H1 (cell line): ENCODE measurements at regions not wholly inside any gene's neighbourhood (a gene's known extent, or its start where the extent isn't known, plus 50 kb on each side); places are given as distances from the start of the nearest gene placed in this dataset.

Experiments
- CTCF ChIA-PET: fragments of 300-600 bp; sonication (Branson Sonifier 250); formaldehyde crosslinking; loops from one replicate; lab custom pipeline; 2021; ENCODE audit not compliant: partially characterized antibody; lab: Charles Lee
- POLR2A ChIA-PET: fragments of 300-600 bp; sonication (Branson Sonifier 250); formaldehyde crosslinking; loops from one replicate; lab custom pipeline; 2021; ENCODE audit warnings: inconsistent platforms; ENCODE audit not compliant: partially characterized antibody; lab: Charles Lee
- DNase-seq, 2 experiments: peaks; one replicate each; pipeline versions ENCODE4 v3.0.0 to v3.0.0-alpha.2; 2010 to 2022; ENCODE audit warnings: low spot score in 2 of 2, low read depth in 1 of 2, mixed read lengths in 1 of 2
- FAIRE-seq: peaks from 2 replicates; lab custom pipeline; 2011; peaks lifted over from hg19 to GRCh38; lab: Jason Lieb, UNC
- H2AFZ ChIP-seq: 2 replicates; pipeline ENCODE4 v1.8.1; 2012; ENCODE audit warnings: low read length, inconsistent platforms
- H2AK5ac ChIP-seq: 2 replicates; pipeline ENCODE4 v1.6.1; 2013; ENCODE audit warnings: low read depth, low read length
- H2BK120ac ChIP-seq: replicated peaks from 2 replicates; pipeline ENCODE3; 2013; ENCODE audit warnings: low read depth, low read length, inconsistent platforms
- H2BK12ac ChIP-seq: 2 replicates; pipeline ENCODE4 v1.6.1; 2013; ENCODE audit warnings: low read depth, low read length
- H2BK15ac ChIP-seq: 2 replicates; pipeline ENCODE4 v1.6.1; 2013; ENCODE audit warnings: low read length
- H2BK20ac ChIP-seq: 2 replicates; pipeline ENCODE4 v1.6.1; 2013; ENCODE audit warnings: low read length
- H2BK5ac ChIP-seq: 2 replicates; pipeline ENCODE4 v1.6.1; 2013; ENCODE audit warnings: low read depth, low read length
- H3K14ac ChIP-seq: 2 replicates; pipeline ENCODE4 v1.6.1; 2013; ENCODE audit warnings: inconsistent platforms; ENCODE audit not compliant: insufficient read length
- H3K18ac ChIP-seq: 2 replicates; pipeline ENCODE4 v1.6.1; 2013; ENCODE audit warnings: low read length; ENCODE audit errors: extremely low read depth
- H3K23ac ChIP-seq: 2 replicates; pipeline ENCODE4 v1.6.1; 2013; ENCODE audit warnings: inconsistent platforms; ENCODE audit not compliant: insufficient read length
- H3K23me2 ChIP-seq: 2 replicates; pipeline ENCODE4 v1.6.1; 2013; ENCODE audit warnings: low read depth, low read length
- H3K27ac ChIP-seq: 2 replicates; pipeline ENCODE4 v1.6.1; 2011; ENCODE audit warnings: low read depth, low read length, inconsistent platforms
- H3K27me3 ChIP-seq, 4 experiments: replicated peaks in 1 of 4; 1 replicate in 1 of 4; 2 replicates in 3 of 4; pipeline versions ENCODE4 v1.6.1 to v1.8.1; 2011 to 2013; ENCODE audit warnings: low read length in 3 of 4, mild to moderate bottlenecking in 3 of 4, inconsistent platforms in 2 of 4, mixed read lengths in 2 of 4, moderate library complexity in 1 of 4; ENCODE audit not compliant: control insufficient read depth in 3 of 4, insufficient read depth in 3 of 4; ENCODE audit errors: extremely low read depth in 1 of 4
- H3K36me3 ChIP-seq, 4 experiments: 2 replicates each; pipeline versions ENCODE4 v1.6.1 to v1.8.1; 2011 to 2013; ENCODE audit warnings: mild to moderate bottlenecking in 4 of 4, low read length in 3 of 4, moderate library complexity in 2 of 4, control low read depth in 1 of 4, inconsistent platforms in 1 of 4; ENCODE audit not compliant: insufficient read depth in 4 of 4, control insufficient read depth in 2 of 4
- H3K4ac ChIP-seq: replicated peaks from 2 replicates; pipeline ENCODE3; 2013; ENCODE audit warnings: low read length, low read depth, mixed read lengths, inconsistent platforms; ENCODE audit not compliant: insufficient read length
- H3K4me1 ChIP-seq, 4 experiments: replicated peaks in 1 of 4; 1 replicate in 1 of 4; 2 replicates in 3 of 4; pipeline versions ENCODE4 v1.6.1 to v1.8.1; 2011 to 2013; ENCODE audit warnings: low read length in 3 of 4, inconsistent platforms in 2 of 4, mixed read lengths in 1 of 4; ENCODE audit not compliant: insufficient read depth in 4 of 4, control insufficient read depth in 3 of 4
- H3K4me2 ChIP-seq, 2 experiments: 2 replicates each; pipeline versions ENCODE4 v1.6.1 to v1.8.1; 2011 to 2013; ENCODE audit warnings: low read depth in 2 of 2, low read length in 2 of 2, control low read depth in 1 of 2, inconsistent platforms in 1 of 2, mild to moderate bottlenecking in 1 of 2; ENCODE audit not compliant: insufficient read depth in 1 of 2
- H3K4me3 ChIP-seq, 4 experiments: fragments of 200-600, 300-600 bp in 1 of 4; sonication (generic), shearing (Covaris generic), sonication (Bioruptor Twin) in 1 of 4; 2 replicates each; pipeline versions ENCODE4 v1.5.1 to v1.8.1; 2011 to 2016; ENCODE audit warnings: low read length in 4 of 4, low read depth in 3 of 4, control low read depth in 2 of 4, inconsistent platforms in 2 of 4, mild to moderate bottlenecking in 2 of 4, mixed read lengths in 1 of 4, moderate library complexity in 1 of 4; ENCODE audit not compliant: insufficient read depth in 2 of 4; ENCODE audit errors: extremely low read depth in 1 of 4
- H3K56ac ChIP-seq: replicated peaks from 2 replicates; pipeline ENCODE3; 2013; ENCODE audit warnings: low read depth, mild to moderate bottlenecking, mixed read lengths, low read length, inconsistent platforms; ENCODE audit not compliant: insufficient read length
- H3K79me1 ChIP-seq: 2 replicates; pipeline ENCODE4 v1.6.1; 2013; ENCODE audit warnings: low read depth, low read length, control low read depth
- H3K79me2 ChIP-seq, 2 experiments: 2 replicates each; pipeline versions ENCODE4 v1.6.1 to v1.8.1; 2012 to 2013; ENCODE audit warnings: low read length in 2 of 2, mild to moderate bottlenecking in 2 of 2, inconsistent platforms in 1 of 2; ENCODE audit not compliant: insufficient read depth in 2 of 2, control insufficient read depth in 1 of 2
- H3K9ac ChIP-seq, 4 experiments: replicated peaks in 1 of 4; 1 replicate in 1 of 4; 2 replicates in 3 of 4; pipeline versions ENCODE4 v1.6.1 to v1.8.1; 2011 to 2013; ENCODE audit warnings: low read depth in 3 of 4, low read length in 3 of 4, control low read depth in 2 of 4, mild to moderate bottlenecking in 2 of 4, moderate library complexity in 2 of 4, inconsistent platforms in 1 of 4; ENCODE audit errors: extremely low read depth in 1 of 4
- H3K9me3 ChIP-seq, 2 experiments: 2 replicates each; pipeline versions ENCODE4 v1.6.1 to v1.8.1; 2012 to 2013; ENCODE audit warnings: mild to moderate bottlenecking in 2 of 2, moderate library complexity in 2 of 2, control low read depth in 1 of 2, inconsistent platforms in 1 of 2, low read depth in 1 of 2, low read length in 1 of 2, mixed read lengths in 1 of 2; ENCODE audit not compliant: insufficient read depth in 2 of 2
- H4K20me1 ChIP-seq, 2 experiments: replicated peaks in 1 of 2; 2 replicates each; pipeline versions ENCODE3 to v1.8.1; 2011 to 2013; ENCODE audit warnings: inconsistent platforms in 2 of 2, low read length in 2 of 2, mild to moderate bottlenecking in 1 of 2; ENCODE audit not compliant: insufficient read depth in 2 of 2, control insufficient read depth in 1 of 2
- H4K5ac ChIP-seq: 2 replicates; pipeline ENCODE4 v1.6.1; 2013; ENCODE audit warnings: low read length, low read depth, mixed read lengths, inconsistent platforms; ENCODE audit not compliant: insufficient read length
- H4K8ac ChIP-seq: 2 replicates; pipeline ENCODE4 v1.8.0; 2013; ENCODE audit warnings: mild to moderate bottlenecking, moderate library complexity, low read length, inconsistent platforms; ENCODE audit not compliant: insufficient read depth; ENCODE audit errors: extremely low read depth
- H4K91ac ChIP-seq: replicated peaks from 2 replicates; pipeline ENCODE3; 2013; ENCODE audit warnings: low read length, mixed read lengths, inconsistent platforms; ENCODE audit not compliant: insufficient read length
- CEBPB ChIP-seq: IDR thresholded peaks from 2 replicates; pipeline ENCODE4 v1.6.1; 2012; ENCODE audit warnings: low read depth, low read length
- CTBP2 ChIP-seq: IDR thresholded peaks from 2 replicates; pipeline ENCODE4 v1.7.0; 2011; ENCODE audit warnings: borderline replicate concordance, mild to moderate bottlenecking, moderate library complexity, mixed read lengths, low read length; ENCODE audit not compliant: insufficient read depth, insufficient read length
- EGR1 ChIP-seq: IDR thresholded peaks from 2 replicates; pipeline ENCODE4 v1.6.1; 2011; ENCODE audit warnings: low read depth, low read length, borderline replicate concordance
- GTF2F1 ChIP-seq: IDR thresholded peaks from 2 replicates; pipeline ENCODE4 v1.6.1; 2012; ENCODE audit warnings: low read depth, low read length, improper control_type of control experiment, borderline replicate concordance
- HDAC6 ChIP-seq: IDR thresholded peaks from one replicate; pipeline ENCODE4 v1.7.1; 2012; ENCODE audit warnings: low read depth, mild to moderate bottlenecking, inconsistent platforms, low read length, moderate library complexity
- KDM4A ChIP-seq: IDR thresholded peaks from one replicate; pipeline ENCODE4 v1.7.1; 2012; ENCODE audit warnings: low read depth, mild to moderate bottlenecking, moderate library complexity, low read length, inconsistent platforms; ENCODE audit not compliant: severe bottlenecking
- PHF8 ChIP-seq: fragments of 200-600 bp; sonication (generic); conservative IDR thresholded peaks from 2 replicates; pipeline ENCODE4 v1.7.1; 2012; ENCODE audit warnings: low read depth, mild to moderate bottlenecking, inconsistent platforms, low read length, moderate library complexity
- RAD21 ChIP-seq, 2 experiments: IDR thresholded peaks in 1 of 2; conservative IDR thresholded peaks in 1 of 2; 2 replicates each; pipeline ENCODE4 v1.6.1; 2011; ENCODE audit warnings: low read depth in 2 of 2, low read length in 2 of 2, improper control_type of control experiment in 1 of 2, inconsistent platforms in 1 of 2, mild to moderate bottlenecking in 1 of 2, moderate library complexity in 1 of 2
- SAP30 ChIP-seq: fragments of 300-600 bp; sonication (generic); IDR thresholded peaks from 2 replicates; pipeline ENCODE4 v1.7.1; 2012; ENCODE audit warnings: low read length, moderate library complexity, mild to moderate bottlenecking, inconsistent platforms; ENCODE audit not compliant: insufficient read depth, insufficient replicate concordance
- SIN3A ChIP-seq, 2 experiments: IDR thresholded peaks in 1 of 2; conservative IDR thresholded peaks in 1 of 2; 2 replicates each; pipeline ENCODE4 v1.6.1; 2011 to 2012; ENCODE audit warnings: low read length in 2 of 2, improper control_type of control experiment in 1 of 2, low read depth in 1 of 2, mild to moderate bottlenecking in 1 of 2
- SIRT6 ChIP-seq: IDR thresholded peaks from one replicate; pipeline ENCODE4 v1.7.1; 2012; ENCODE audit warnings: low read length, inconsistent platforms
- SP1 ChIP-seq: IDR thresholded peaks from 2 replicates; pipeline ENCODE4 v1.6.1; 2011; ENCODE audit warnings: low read depth, low read length
- SP2 ChIP-seq: IDR thresholded peaks from 2 replicates; pipeline ENCODE4 v1.6.1; 2012; ENCODE audit warnings: mild to moderate bottlenecking, low read length, inconsistent platforms
- SUZ12 ChIP-seq: fragments of 200-600 bp; sonication (generic); IDR thresholded peaks from 2 replicates; pipeline ENCODE4 v1.6.1; 2012; ENCODE audit warnings: mild to moderate bottlenecking, inconsistent platforms, low read length, moderate library complexity, mixed read lengths
- TAF1 ChIP-seq: IDR thresholded peaks from 2 replicates; pipeline ENCODE4 v1.6.1; 2011; ENCODE audit warnings: mild to moderate bottlenecking, low read depth, low read length
- TF ChIP-seq, protein P1 (sequence below): IDR thresholded peaks from 2 replicates; pipeline ENCODE4 v1.6.1; 2012; ENCODE audit warnings: inconsistent platforms

DNA sequence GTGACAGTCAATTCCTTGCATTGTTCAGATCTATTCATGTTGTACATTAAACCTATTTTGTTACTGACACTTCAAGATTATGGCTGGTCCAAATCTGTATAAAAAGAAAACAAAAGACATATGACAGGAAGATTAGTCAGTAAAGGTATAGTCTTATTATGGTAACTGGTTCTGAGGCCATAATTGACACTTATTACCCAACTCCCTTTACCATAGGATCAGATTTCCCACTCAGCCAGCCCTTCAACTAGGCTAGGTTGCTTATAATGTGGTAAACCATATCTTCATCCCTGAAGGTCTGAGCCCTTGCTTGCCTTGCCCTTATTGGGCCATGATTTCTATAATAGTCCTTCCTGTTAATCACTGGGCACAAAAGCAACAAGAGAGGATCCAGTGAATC, 289.6 kb downstream of the CXXC4 start:
- POLR2A ChIA-PET = no interaction called here
- Histone ChIP-seq H3K27me3 (no peaks in the 10 kb centered on the region), H3K23me2 (no peaks in the 10 kb centered on the region), H3K9me3 (no peaks in the 10 kb centered on the region), H3K18ac (no peak overlapping the region), H3K9ac (no peak overlapping the region), H3K4ac (no peak overlapping the region), H2AFZ (no peak overlapping the region), H3K56ac (no peak overlapping the region), H2BK12ac (no peak overlapping the region), H2BK20ac (no peak overlapping the region), H2BK15ac (no peak overlapping the region), H2BK120ac (no peak overlapping the region), H3K23ac (no peak overlapping the region), H3K14ac (no peak overlapping the region), H4K8ac (no peak overlapping the region), H3K4me2 (no peak overlapping the region), H4K20me1 (no peaks in the 10 kb centered on the region), H3K4me3 (no peak overlapping the region), H4K5ac (no peak overlapping the region), H3K4me1 (no peaks in the 10 kb centered on the region), H3K27ac (no peak overlapping the region), H3K79me2 (no peaks in the 10 kb centered on the region), H3K79me1 (no peaks in the 10 kb centered on the region), H2BK5ac (no peak overlapping the region), H2AK5ac (no peak overlapping the region), H4K91ac (no peak overlapping the region), H3K36me3 (no peaks in the 10 kb centered on the region)
- no peak for FAIRE-seq
- CTCF ChIA-PET = interaction anchor here (1.1 kb wide), 2 partner anchors 20 to 78 kb away, joined by 3 read pairs; no protein-coding TSS in a partner anchor
- no peak for DNase-seq
- TF ChIP-seq GTF2F1 = no peak
- TF ChIP-seq SP1 = no peak
- no peak for TF ChIP-seq HDAC6
- no peak for TF ChIP-seq TAF1
- TF ChIP-seq SP2 = no peak
- no peak for TF ChIP-seq CTBP2
- TF ChIP-seq SIRT6 = no peak
- TF ChIP-seq SUZ12 = no peak
- no peak for TF ChIP-seq RAD21 (IDR thresholded peaks at IDR 0.05 in 1 of 2, conservative IDR thresholded peaks at IDR 0.05 in 1 of 2; ENCODE audit: low read depth in 2 of 2, low read length in 2 of 2)
- TF ChIP-seq, protein P1, sequence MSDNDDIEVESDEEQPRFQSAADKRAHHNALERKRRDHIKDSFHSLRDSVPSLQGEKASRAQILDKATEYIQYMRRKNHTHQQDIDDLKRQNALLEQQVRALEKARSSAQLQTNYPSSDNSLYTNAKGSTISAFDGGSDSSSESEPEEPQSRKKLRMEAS = no peak
- TF ChIP-seq SIN3A (conservative IDR thresholded peaks at IDR 0.05 in 1 of 2, IDR thresholded peaks at IDR 0.05 in 1 of 2; ENCODE audit: low read depth in 1 of 2, low read length in 2 of 2) = no peak
- TF ChIP-seq KDM4A = no peak
- TF ChIP-seq SAP30 = no peak
- no peak for TF ChIP-seq CEBPB
- TF ChIP-seq EGR1 = no peak
- no peak for TF ChIP-seq PHF8
